ENCODE measurements at regions not wholly inside any gene's neighbourhood (a gene's known extent, or its start where the extent isn't known, plus 50 kb on each side); places are given as distances from the start of the nearest gene placed in this dataset.

- H3K27ac ChIP-seq (ENCODE audit: extremely low read depth, low read depth, low read length): no peak overlapping the region
- no peaks in the 10 kb centered on the region for H3K36me3 ChIP-seq (ENCODE audit: control insufficient read depth in 2 of 2, insufficient read depth in 1 of 2, low read length in 2 of 2)
- no peak overlapping the region for H3K4me3 ChIP-seq (ENCODE audit: low read depth, low read length)
- no peaks in the 10 kb centered on the region for H3K9me3 ChIP-seq (ENCODE audit: control insufficient read depth, insufficient read depth, low read depth, low read length)
- no peaks in the 10 kb centered on the region for H3K4me1 ChIP-seq (ENCODE audit: control insufficient read depth, insufficient read depth, low read length)
- POLR2A ChIA-PET: no interaction called here
- CTCF ChIA-PET: no interaction called here
- TF ChIP-seq ZBTB17 (tag by site-specific recombination; IDR thresholded peaks at IDR 0.05) (no peak), ZNF548 (tag by site-specific recombination; IDR thresholded peaks at IDR 0.05) (no peak), ZNF366 (tag by site-specific recombination; conservative IDR thresholded peaks at IDR 0.05) (peak; percentile 62), ZNF341 (tag by site-specific recombination; IDR thresholded peaks at IDR 0.05; ENCODE audit: low read depth) (no peak; the same call in 1 of the 2 replicates), ZNF626 (tag by site-specific recombination; IDR thresholded peaks at IDR 0.05) (no peak), ZNF292 (tag by site-specific recombination; IDR thresholded peaks at IDR 0.05; ENCODE audit: borderline replicate concordance, low read depth) (no peak), ZNF707 (tag by site-specific recombination; IDR thresholded peaks at IDR 0.05) (no peak), ZBTB1 (tag by site-specific recombination; IDR thresholded peaks at IDR 0.05) (no peak), MYNN (tag by site-specific recombination; IDR thresholded peaks at IDR 0.05; ENCODE audit: borderline replicate concordance) (no peak; the same call in 1 of the 2 replicates), ZNF768 (tag by site-specific recombination; IDR thresholded peaks at IDR 0.05) (no peak), ZFP41 (tag by site-specific recombination; IDR thresholded peaks at IDR 0.05; ENCODE audit: borderline replicate concordance) (no peak), ZNF513 (tag by site-specific recombination; IDR thresholded peaks at IDR 0.05) (no peak), OVOL3 (tag by site-specific recombination; IDR thresholded peaks at IDR 0.05) (0 out of 2 replicates have a peak, but pooled peaks have one; percentile 15), ZNF426 (tag by site-specific recombination; IDR thresholded peaks at IDR 0.05) (peak; percentile 99), SP7 (tag by site-specific recombination; IDR thresholded peaks at IDR 0.05) (no peak), ZNF24 (tag by site-specific recombination; IDR thresholded peaks at IDR 0.05) (0 out of 2 replicates have a peak, but pooled peaks have one; percentile 51), ZNF571 (tag by site-specific recombination; IDR thresholded peaks at IDR 0.05) (no peak), ZNF837 (tag by site-specific recombination; IDR thresholded peaks at IDR 0.05) (no peak), ZBTB49 (tag by site-specific recombination; IDR thresholded peaks at IDR 0.05; ENCODE audit: low read depth) (no peak), ZNF148 (tag by site-specific recombination; IDR thresholded peaks at IDR 0.05; ENCODE audit: borderline replicate concordance) (no peak), ZNF530 (tag by site-specific recombination; IDR thresholded peaks at IDR 0.05; ENCODE audit: low read depth) (no peak), ELK4 (IDR thresholded peaks at IDR 0.05; ENCODE audit: borderline replicate concordance, low read depth, low read length) (no peak), REST (tag by site-specific recombination; IDR thresholded peaks at IDR 0.05) (peak; percentile 83), BCL6B (tag by site-specific recombination; IDR thresholded peaks at IDR 0.05) (no peak)
These were observed 57.7 kb downstream of the RESF1 start for GRCh38 chr12:32016680-32017482.

Measured in HEK293 (cell line).